Muscle of leg (tissue), 3 donors: ENCODE measurements at regions not wholly inside any gene's neighbourhood (a gene's known extent, or its start where the extent isn't known, plus 50 kb on each side); places are given as distances from the start of the nearest gene placed in this dataset.

Experiments
- DNase-seq: peaks from one replicate; pipeline ENCODE4 v3.0.0; 2013
- H3K27ac ChIP-seq: one replicate; pipeline ENCODE4 v1.5.1; 2013; ENCODE audit warnings: mild to moderate bottlenecking, low read length, control low read depth
- H3K27me3 ChIP-seq: one replicate; pipeline ENCODE4 v1.6.1; 2013; ENCODE audit warnings: low read length; ENCODE audit not compliant: control insufficient read depth, insufficient read depth
- H3K36me3 ChIP-seq: one replicate; pipeline ENCODE4 v1.6.1; 2013; ENCODE audit warnings: low read length; ENCODE audit not compliant: control insufficient read depth, insufficient read depth
- H3K4me1 ChIP-seq: one replicate; pipeline ENCODE4 v1.6.1; 2013; ENCODE audit warnings: low read length; ENCODE audit not compliant: control insufficient read depth, insufficient read depth
- H3K4me3 ChIP-seq: one replicate; pipeline ENCODE4 v1.5.1; 2013; ENCODE audit warnings: low read length, control low read depth
- H3K9me3 ChIP-seq: replicated peaks from 2 replicates; pipeline ENCODE4 v1.6.1; 2013; ENCODE audit warnings: low read depth, low read length; ENCODE audit not compliant: control insufficient read depth
- WGBS: methylation state at CpG from one replicate; pipeline ENCODE4 v1.1.5; 2013; ENCODE audit warnings: missing lambda C conversion rate; ENCODE audit not compliant: insufficient coverage; 5-methylcytosine and 5-hydroxymethylcytosine counted together

DNA sequence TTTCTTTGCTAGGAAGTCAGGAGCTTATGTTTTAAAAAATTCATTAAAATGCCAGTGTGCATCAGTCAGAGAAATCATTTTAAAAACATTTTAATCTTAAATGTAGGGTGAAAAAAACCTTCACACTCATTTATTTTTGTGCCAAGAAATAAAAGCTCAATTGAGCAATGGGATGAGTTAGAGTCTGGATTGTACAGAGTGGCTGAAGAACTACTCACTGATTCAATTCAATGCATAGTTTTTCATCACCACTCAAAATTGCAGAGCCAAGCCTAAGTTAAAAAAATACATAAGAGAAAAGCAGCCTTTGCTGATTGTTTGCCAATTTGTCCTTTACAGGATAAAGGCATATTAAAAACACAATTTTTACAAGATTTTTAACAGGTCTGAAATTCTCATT lies 168.2 kb upstream of the DMRTA1 start:
- no peaks in the 10 kb centered on the region for H3K4me1 ChIP-seq
- H3K4me3 ChIP-seq: no peak overlapping the region
- H3K27ac ChIP-seq: no peak overlapping the region
- no peaks in the 10 kb centered on the region for H3K9me3 ChIP-seq
- no peaks in the 10 kb centered on the region for H3K36me3 ChIP-seq
- DNase-seq: no peak
- no peaks in the 10 kb centered on the region for H3K27me3 ChIP-seq

DNA sequence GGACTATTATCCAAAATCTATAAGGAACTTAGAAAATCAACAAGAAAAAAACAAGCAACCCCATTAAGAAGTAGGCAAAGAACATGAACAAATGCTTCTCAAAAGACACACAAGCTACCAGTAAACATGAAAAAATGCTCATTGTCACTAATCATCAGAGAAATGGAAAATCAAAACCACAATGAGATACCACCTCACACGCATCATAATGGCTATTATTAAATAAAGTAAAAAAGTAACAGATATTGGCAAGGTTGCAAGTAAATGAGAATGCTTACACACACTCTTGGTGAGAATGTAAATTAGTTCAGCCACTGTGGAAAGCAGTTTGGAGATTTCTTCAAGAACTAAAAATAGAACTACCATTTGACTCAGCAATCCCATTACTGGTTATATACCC lies 167.0 kb upstream of the DMRTA1 start:
- no CpG with 5 or more reads among the region's 1 CpG for WGBS
- no peak overlapping the region for H3K27ac ChIP-seq
- no peaks in the 10 kb centered on the region for H3K36me3 ChIP-seq
- no peaks in the 10 kb centered on the region for H3K9me3 ChIP-seq
- H3K27me3 ChIP-seq: no peaks in the 10 kb centered on the region
- DNase-seq: no peak
- no peak overlapping the region for H3K4me3 ChIP-seq
- no peaks in the 10 kb centered on the region for H3K4me1 ChIP-seq

DNA sequence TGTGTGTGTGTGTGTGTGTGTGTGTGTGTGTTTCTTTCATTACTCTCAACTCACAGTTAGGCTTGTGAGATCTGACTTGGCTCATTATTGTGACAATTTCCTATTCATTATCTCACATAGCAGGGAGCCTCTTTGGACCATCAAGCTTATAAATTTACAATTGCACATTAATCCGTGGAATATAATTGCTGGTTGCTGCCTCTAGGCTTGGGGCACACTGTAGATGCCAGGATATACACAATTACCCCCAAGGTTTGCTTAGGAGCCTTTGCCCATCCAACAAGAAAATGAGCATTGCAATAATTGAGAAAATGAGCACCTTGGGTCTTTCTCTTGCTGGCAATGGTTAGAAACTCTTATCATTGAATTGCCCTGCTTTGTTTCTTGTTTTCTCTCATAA lies 161.6 kb upstream of the DMRTA1 start:
- Histone ChIP-seq H3K36me3 (no peaks in the 10 kb centered on the region), H3K4me1 (no peaks in the 10 kb centered on the region), H3K27ac (no peak overlapping the region), H3K4me3 (no peak overlapping the region), H3K9me3 (no peaks in the 10 kb centered on the region), H3K27me3 (no peaks in the 10 kb centered on the region)
- no CpG with 5 or more reads among the region's 1 CpG for WGBS
- DNase-seq: no peak

DNA sequence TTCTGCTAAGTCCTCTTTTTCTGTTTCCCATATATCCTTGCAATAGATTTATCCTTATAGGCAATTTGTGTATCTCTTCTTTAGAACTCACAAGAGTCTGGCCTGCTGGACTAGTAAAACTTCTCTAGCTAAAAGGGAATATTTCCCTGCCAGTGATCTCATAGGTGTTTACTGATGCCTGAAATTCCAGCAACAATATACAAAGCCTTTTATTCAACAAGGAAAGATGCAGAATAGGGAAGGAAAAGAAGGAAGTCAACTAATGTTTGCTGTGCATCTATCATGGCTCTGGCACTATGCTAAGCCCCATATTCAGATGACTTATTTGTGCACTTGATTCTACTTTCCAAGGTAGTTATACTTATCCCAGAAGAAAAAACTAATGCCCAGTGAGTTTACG lies 160.0 kb upstream of the DMRTA1 start:
- Histone ChIP-seq H3K27me3 (no peaks in the 10 kb centered on the region), H3K9me3 (no peaks in the 10 kb centered on the region), H3K27ac (no peak overlapping the region), H3K4me3 (no peak overlapping the region), H3K4me1 (no peaks in the 10 kb centered on the region), H3K36me3 (no peaks in the 10 kb centered on the region)
- no peak for DNase-seq
- no CpG with 5 or more reads among the region's 1 CpG for WGBS

DNA sequence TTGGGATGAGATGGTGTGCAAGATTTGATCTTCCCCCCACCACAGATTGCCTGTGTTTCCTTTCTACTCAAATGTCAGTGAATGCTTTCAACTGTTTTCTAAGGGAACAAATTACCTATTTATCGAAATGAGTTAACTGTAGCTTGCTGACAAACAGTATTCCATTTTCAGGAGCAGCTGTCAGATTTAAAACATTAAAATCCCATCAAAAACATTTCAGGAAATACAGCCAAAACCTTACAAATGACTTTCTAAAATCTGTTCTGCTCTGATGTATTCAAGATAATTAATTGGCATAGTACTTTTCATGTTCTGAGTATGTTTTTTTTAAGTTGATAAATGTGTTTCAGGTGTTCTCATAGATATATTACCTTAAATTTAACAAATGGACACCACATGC lies 158.0 kb upstream of the DMRTA1 start:
- no peaks in the 10 kb centered on the region for H3K27me3 ChIP-seq
- no peaks in the 10 kb centered on the region for H3K9me3 ChIP-seq
- H3K4me3 ChIP-seq: no peak overlapping the region
- H3K36me3 ChIP-seq: no peaks in the 10 kb centered on the region
- no peaks in the 10 kb centered on the region for H3K4me1 ChIP-seq
- H3K27ac ChIP-seq: no peak overlapping the region
- WGBS: 100% methylated on average over 1 of the region's 1 CpG
- no peak for DNase-seq

DNA sequence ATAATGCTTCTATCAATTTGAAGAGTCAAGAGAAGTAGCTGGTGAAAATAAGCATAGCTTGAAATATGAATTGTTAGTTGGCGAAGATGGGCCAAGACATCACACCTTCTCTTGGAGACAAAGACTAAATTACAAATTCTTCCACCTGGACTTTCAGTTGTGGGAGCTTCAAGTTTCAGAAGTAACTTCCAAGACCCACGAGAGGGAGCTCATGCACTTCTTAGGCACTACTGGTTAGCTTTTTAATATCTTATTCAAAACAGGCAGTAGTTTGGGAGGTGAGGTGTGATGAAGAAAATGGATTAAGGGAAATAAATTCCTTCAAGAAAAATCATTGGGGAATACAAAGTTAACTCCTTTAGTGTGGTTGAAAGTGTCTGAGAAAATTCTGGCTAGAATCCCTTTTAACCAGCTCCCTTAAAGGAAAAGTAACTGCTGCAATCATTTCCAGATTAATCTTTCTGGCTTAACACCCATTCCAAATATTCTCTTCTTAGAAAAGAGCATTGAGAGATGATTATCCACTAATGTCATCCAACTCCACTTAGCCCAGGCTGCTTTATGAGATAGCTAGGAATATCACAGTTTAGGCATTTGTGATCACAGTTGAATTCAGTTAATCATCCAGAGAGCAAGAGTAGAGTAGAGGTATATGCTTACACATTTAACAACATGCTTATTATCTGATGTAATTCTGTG lies 139.5 kb upstream of the DMRTA1 start:
- Histone ChIP-seq H3K4me1 (no peaks in the 10 kb centered on the region), H3K9me3 (no peaks in the 10 kb centered on the region), H3K4me3 (no peak overlapping the region), H3K36me3 (no peaks in the 10 kb centered on the region), H3K27me3 (no peaks in the 10 kb centered on the region), H3K27ac (no peak overlapping the region)
- WGBS: no CpG with 5 or more reads among the region's 2 CpGs
- peak; percentile 60 for DNase-seq

DNA sequence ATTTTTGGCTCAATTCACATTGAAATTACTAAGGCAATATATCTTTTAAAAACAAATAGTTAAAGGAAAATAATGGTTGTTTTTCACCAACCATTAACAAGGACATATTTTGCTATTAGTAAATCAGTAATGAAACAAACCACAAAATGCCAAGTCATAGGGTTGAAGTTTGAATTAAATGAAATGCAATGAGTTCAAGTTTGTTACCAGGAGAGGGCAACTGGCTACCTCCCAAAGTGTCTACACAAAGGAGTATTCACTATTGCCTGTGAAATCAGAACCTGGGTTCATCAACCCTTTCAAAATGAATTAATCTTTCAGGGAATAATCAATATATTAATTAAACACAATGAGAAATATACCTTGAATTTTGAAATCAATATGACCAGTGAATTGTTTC lies 138.4 kb upstream of the DMRTA1 start:
- H3K27me3 ChIP-seq: no peaks in the 10 kb centered on the region
- no peak overlapping the region for H3K4me3 ChIP-seq
- no peak for DNase-seq
- H3K27ac ChIP-seq: no peak overlapping the region
- no peaks in the 10 kb centered on the region for H3K4me1 ChIP-seq
- no peaks in the 10 kb centered on the region for H3K9me3 ChIP-seq
- no peaks in the 10 kb centered on the region for H3K36me3 ChIP-seq

DNA sequence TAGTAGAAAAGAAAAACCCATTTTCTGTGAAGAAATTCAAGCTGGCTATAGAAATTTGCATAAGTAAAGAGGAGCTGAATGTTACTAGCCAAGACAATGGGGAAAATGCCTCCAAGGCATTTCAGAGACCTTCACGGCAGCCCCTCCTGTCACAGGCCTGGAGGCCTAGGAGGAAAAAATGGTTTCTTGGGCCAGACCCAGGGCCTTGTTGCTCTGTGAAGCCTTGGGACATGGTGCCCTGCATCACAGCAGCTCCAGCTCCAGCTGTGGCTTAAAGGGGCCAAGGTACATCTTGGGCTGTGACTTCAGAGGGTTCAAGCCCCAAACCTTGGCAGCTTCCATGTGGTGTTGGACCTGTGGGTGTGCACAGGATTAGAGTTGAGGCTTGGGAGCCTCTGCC lies 130.0 kb upstream of the DMRTA1 start:
- WGBS: 100% methylated on average over 1 of the region's 1 CpG

DNA sequence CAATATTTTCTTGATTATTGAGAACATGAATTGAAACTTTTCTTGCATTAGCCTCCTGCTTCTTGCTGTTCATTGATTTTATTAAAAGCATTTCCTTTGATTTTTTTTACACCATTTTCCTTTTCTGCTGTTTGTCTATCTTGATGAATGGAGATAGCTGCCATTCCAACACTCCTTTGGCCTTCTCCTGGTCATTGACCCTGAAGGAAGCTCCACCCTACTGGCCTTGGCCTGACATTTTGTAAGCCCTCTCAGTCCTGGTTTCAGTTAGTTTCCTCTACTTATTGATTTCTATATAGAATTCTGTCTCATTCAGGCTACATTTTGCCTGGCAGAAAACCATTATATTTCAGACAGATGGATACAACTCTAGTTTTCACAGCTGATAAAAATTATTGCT lies 115.1 kb upstream of the DMRTA1 start:
- Histone ChIP-seq H3K27me3 (no peaks in the 10 kb centered on the region), H3K4me3 (no peak overlapping the region), H3K9me3 (no peaks in the 10 kb centered on the region), H3K36me3 (no peaks in the 10 kb centered on the region), H3K4me1 (no peaks in the 10 kb centered on the region), H3K27ac (no peak overlapping the region)
- no peak for DNase-seq

More for the DNA sequence above, 130.0 kb upstream of the DMRTA1 start:
- H3K27me3 ChIP-seq: no peaks in the 10 kb centered on the region
- H3K4me3 ChIP-seq: no peak overlapping the region
- no peaks in the 10 kb centered on the region for H3K36me3 ChIP-seq
- DNase-seq: no peak
- peaks cover 5% of the 10 kb centered on the region for H3K9me3 ChIP-seq
- H3K4me1 ChIP-seq: no peaks in the 10 kb centered on the region
- no peak overlapping the region for H3K27ac ChIP-seq

DNA sequence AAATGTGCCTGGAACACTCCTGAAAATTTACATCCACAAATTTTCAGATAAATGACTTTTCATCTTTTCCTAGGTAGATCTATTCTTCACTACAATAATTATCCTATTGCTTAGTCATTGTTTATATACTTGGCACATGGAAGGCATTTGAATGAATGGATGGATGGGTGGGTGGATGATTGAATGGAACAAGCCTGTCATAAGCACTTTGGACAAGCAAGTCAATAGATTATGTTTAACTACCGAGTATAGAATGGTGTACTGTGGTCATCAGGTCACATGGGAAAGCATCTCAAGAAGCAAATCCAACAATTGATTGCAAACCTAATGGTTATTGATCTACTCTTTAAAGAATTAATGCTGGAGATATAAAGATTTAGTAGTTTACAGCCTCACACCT lies 114.4 kb upstream of the DMRTA1 start:
- Histone ChIP-seq H3K9me3 (no peaks in the 10 kb centered on the region), H3K4me1 (no peaks in the 10 kb centered on the region), H3K27ac (no peak overlapping the region), H3K4me3 (no peak overlapping the region), H3K36me3 (no peaks in the 10 kb centered on the region), H3K27me3 (no peaks in the 10 kb centered on the region)
- no peak for DNase-seq
- WGBS: no CpG with 5 or more reads among the region's 1 CpG

DNA sequence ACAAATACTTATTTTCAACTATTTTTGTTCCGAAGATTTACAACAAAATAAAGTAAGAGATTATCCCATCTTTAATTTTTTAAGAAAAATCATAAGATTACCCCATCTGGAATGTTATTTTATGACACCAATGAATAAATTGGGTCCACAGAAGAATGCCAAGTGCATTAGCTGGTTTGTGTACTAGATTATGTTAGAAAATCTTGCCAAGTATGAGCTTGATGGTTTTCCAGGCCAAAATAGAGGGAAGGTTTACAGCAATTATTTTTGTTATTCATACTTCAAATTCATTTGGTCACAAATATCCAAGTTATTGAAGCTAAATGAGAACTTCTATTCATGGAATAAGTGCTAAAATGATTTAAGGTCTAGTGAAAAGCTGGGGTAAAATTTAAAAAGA lies 109.4 kb upstream of the DMRTA1 start:
- H3K36me3 ChIP-seq: no peaks in the 10 kb centered on the region
- H3K4me3 ChIP-seq: no peak overlapping the region
- H3K27ac ChIP-seq: no peak overlapping the region
- no peaks in the 10 kb centered on the region for H3K27me3 ChIP-seq
- no peaks in the 10 kb centered on the region for H3K9me3 ChIP-seq
- DNase-seq: no peak
- H3K4me1 ChIP-seq: no peaks in the 10 kb centered on the region
- no CpG with 5 or more reads among the region's 1 CpG for WGBS
